ENCODE measurements at regions not wholly inside any gene's neighbourhood (a gene's known extent, or its start where the extent isn't known, plus 50 kb on each side); places are given as distances from the start of the nearest gene placed in this dataset.

DNA sequence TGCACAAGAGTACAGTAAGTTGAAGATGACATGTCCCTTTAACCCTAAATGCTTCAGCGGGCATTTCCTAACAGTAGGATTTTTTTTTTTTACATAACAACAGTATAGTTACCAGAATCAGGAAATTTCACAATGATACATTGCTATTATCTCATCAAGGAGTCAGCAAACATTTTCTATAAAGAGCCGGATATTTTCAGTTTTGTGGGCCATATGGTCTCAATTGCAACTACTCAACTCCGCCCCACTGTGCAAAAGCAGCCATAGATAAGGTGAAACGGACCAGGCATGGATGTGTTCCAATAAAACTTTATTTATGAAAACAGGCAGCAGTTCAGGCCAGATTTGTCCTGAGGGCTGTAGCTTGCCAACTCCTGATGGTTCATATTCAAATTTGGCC is 130.6 kb downstream of the SMAD6 start:
- no peak for DNase-seq (ENCODE audit: low spot score in 2 of 2)
- Histone ChIP-seq H3K36me3 (no peaks in the 10 kb centered on the region), H3K4me3 (no peak overlapping the region), H3K27me3 (no peaks in the 10 kb centered on the region), H3K9me3 (no peaks in the 10 kb centered on the region), H3K4me1 (no peaks in the 10 kb centered on the region), H3K27ac (no peak overlapping the region)
- intact Hi-C loops (cut with DNase I): no loop called here
- TF ChIP-seq, protein P1, sequence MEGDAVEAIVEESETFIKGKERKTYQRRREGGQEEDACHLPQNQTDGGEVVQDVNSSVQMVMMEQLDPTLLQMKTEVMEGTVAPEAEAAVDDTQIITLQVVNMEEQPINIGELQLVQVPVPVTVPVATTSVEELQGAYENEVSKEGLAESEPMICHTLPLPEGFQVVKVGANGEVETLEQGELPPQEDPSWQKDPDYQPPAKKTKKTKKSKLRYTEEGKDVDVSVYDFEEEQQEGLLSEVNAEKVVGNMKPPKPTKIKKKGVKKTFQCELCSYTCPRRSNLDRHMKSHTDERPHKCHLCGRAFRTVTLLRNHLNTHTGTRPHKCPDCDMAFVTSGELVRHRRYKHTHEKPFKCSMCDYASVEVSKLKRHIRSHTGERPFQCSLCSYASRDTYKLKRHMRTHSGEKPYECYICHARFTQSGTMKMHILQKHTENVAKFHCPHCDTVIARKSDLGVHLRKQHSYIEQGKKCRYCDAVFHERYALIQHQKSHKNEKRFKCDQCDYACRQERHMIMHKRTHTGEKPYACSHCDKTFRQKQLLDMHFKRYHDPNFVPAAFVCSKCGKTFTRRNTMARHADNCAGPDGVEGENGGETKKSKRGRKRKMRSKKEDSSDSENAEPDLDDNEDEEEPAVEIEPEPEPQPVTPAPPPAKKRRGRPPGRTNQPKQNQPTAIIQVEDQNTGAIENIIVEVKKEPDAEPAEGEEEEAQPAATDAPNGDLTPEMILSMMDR (IDR thresholded peaks at IDR 0.05): no peak

DNA sequence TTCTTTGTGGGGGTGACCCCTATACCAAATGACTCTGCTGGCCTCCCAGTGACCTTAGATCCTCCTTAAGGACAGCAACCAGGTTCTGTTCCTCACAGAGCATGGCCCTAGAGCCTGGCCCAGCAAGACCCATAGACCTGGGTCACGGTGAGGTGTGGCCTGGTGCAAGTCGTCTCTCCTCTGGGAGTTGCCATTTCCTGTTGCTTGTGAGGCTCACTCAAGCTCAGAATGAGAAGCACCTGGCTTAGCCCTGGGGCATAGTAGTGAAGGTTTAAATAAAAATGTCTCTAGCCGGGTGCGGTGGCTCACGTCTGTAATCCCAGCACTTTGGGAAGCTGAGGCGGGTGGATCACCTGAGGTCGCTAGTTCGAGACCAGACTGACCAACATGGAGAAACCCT is 131.3 kb downstream of the SMAD6 start:
- TF ChIP-seq, protein P1 (IDR thresholded peaks at IDR 0.05): no peak
- Histone ChIP-seq H3K4me3 (no peak overlapping the region), H3K4me1 (no peaks in the 10 kb centered on the region), H3K36me3 (no peaks in the 10 kb centered on the region), H3K9me3 (no peaks in the 10 kb centered on the region), H3K27me3 (no peaks in the 10 kb centered on the region), H3K27ac (no peak overlapping the region)
- no peak for DNase-seq (ENCODE audit: low spot score in 2 of 2)
- intact Hi-C loops (cut with DNase I): no loop called here

DNA sequence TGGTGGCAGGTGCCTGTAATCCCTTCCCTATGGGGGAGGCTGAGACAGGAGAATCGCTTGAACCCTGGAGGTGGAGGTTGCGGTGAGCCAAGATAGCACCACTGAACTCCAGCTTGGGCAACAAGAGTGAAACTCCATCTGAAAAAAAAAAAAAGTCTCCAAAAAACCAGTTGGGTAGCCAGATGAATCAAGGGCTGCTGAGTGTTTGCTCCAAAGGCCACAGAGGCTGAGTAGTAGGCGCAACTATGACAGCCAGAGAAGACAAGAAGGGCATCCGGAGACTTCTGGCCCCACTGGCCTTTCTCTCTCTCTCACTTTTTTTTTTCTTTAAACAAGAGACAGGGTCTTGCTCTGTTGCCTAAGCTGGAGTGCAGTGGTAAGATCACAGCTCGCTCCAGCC is 131.8 kb downstream of the SMAD6 start:
- TF ChIP-seq, protein P1 (IDR thresholded peaks at IDR 0.05): no peak
- DNase-seq (ENCODE audit: low spot score in 2 of 2): no peak

DNA sequence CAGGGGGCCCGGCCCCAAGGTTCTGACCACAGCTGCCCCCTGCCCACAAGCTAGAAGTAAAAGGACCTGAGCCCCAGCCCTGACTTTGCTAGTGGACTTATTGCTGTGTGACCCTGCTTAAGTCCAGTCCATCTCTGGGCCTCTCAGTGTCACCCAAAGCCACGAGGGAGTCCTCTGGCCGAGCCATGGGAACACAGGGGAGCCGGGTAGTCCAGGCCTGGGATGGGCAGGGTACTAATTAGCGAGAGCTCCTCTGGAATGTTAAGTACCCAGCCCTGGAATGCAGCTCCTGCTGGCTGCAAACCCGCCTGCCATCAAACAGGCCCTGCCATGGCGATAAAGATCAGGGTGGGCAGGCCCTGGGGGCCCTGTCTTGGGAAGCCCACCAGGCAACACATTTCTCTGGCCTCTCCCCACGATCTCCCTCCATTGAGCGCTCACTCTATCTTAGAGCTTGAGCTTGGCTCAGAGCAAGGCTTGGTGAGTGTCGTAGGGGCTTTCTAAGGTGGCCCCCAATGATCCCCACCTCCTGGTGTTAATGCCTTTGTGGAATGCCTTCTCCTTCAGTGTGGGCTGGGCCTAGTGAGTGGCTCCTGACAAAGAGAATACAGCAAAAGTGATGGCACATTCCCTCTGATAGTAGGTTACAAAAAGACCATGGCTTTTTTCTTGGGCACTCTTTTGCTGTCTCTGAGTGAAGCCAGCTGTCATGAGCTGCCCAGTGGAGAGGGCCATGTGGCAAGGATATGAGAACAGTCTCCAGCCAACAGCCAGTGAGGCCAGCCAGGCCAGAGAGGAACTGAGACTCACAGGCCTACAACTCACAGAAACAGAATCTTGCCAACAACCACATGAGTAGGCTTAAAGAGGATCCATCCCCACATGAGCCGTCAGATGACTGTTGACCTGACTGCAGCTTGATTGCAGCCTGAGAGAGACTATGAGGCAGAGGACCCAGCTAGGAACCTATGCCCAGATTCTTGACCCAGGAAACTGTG is 133.1 kb downstream of the SMAD6 start:
- DNase-seq (ENCODE audit: low spot score in 2 of 2): peak in 1 of 2 donors; percentile 63
- Histone ChIP-seq H3K9me3 (no peaks in the 10 kb centered on the region), H3K27me3 (no peaks in the 10 kb centered on the region), H3K36me3 (no peaks in the 10 kb centered on the region), H3K27ac (peak overlapping the region in 1 of 2 donors; percentile 47), H3K4me1 (peaks cover 0 to 8% of the 10 kb centered on the region in 2 donors), H3K4me3 (no peak overlapping the region)
- TF ChIP-seq, protein P1 (IDR thresholded peaks at IDR 0.05): no peak
- intact Hi-C loops (cut with DNase I): no loop called here

More for the DNA sequence above, 131.8 kb downstream of the SMAD6 start:
- Histone ChIP-seq H3K4me3 (no peak overlapping the region), H3K4me1 (no peaks in the 10 kb centered on the region), H3K9me3 (no peaks in the 10 kb centered on the region), H3K36me3 (no peaks in the 10 kb centered on the region), H3K27ac (no peak overlapping the region), H3K27me3 (no peaks in the 10 kb centered on the region)
- intact Hi-C loops (cut with DNase I): no loop called here

DNA sequence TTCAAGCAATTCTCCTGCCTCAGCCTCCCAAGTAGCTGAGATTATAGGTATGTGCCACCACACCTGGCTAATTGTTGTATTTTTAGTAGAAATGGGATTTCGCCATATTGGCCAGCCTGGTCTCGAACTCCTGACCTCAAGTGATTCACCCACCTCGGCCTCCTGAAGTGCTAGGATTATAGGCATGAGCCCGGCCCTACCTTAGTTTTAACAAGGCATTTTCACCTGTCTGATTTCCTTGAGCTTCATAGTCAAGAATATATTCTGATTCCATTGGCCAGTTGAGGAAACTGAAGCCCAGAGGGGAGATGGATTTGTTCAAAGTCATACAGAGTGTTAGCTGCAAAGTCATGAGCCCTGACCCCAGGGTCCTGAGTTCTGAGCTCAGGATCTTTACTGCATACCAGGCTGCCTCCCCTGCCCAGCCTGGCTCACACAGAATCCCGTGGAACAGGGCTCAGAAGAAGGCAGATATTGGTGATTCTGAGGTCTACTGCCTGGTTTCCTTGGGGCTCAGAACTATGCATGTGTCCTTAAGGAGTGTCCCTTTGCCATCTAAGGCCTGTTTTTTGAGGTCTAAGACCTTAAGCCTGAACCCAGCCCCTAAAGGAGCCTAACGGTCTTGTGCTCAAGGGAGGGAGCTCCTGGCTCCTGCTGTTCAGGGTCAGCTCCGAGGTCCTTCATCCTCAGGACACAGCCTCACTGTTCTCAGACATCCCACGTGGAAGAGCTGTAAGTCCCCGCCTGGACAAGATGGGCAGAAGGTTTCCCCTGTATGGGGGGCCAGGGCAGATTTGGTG is 134.4 kb downstream of the SMAD6 start:
- H3K36me3 ChIP-seq: no peaks in the 10 kb centered on the region
- peak in 1 of 2 donors; percentile 40 for DNase-seq (ENCODE audit: low spot score in 2 of 2)
- H3K9me3 ChIP-seq: no peaks in the 10 kb centered on the region
- peak overlapping the region in 1 of 2 donors; percentile 25 for H3K27ac ChIP-seq
- intact Hi-C loops (cut with DNase I): no loop called here
- peaks cover 4 to 21% of the 10 kb centered on the region in 2 donors for H3K4me1 ChIP-seq
- H3K4me3 ChIP-seq: no peak overlapping the region
- no peaks in the 10 kb centered on the region for H3K27me3 ChIP-seq
- TF ChIP-seq, protein P1 (IDR thresholded peaks at IDR 0.05): no peak
